ENCODE measurements at regions not wholly inside any gene's neighbourhood (a gene's known extent, or its start where the extent isn't known, plus 50 kb on each side); places are given as distances from the start of the nearest gene placed in this dataset.
"Not testable (repeated sequence)": the region's sequence is repeated elsewhere in the genome, so short reads cannot be mapped to it uniquely, and the experiment has no call there.

GRCh38 chr5:17031659-17032277 lies 95.7 kb upstream of the MYO10 start:
- not testable (repeated sequence) for H3K4me1 ChIP-seq (ENCODE audit: control insufficient read depth, insufficient read depth, low read length); H3K27me3 ChIP-seq (ENCODE audit: control insufficient read depth, insufficient read depth, low read length); H3K9me3 ChIP-seq (ENCODE audit: control insufficient read depth, insufficient read depth, low read length); DNase-seq (ENCODE audit: low read depth in 4 of 6, low spot score in 6 of 6); H3K4me3 ChIP-seq (ENCODE audit: low read depth, low read length); H3K27ac ChIP-seq (ENCODE audit: low read depth, low read length); H3K36me3 ChIP-seq (ENCODE audit: control insufficient read depth, insufficient read depth, low read length)
- WGBS (ENCODE audit: insufficient coverage), result 95% methylated on average over 20 of the region's 24 CpGs

- not testable (repeated sequence) for H3K4me3 ChIP-seq (ENCODE audit: low read depth, low read length); H3K9me3 ChIP-seq (ENCODE audit: control insufficient read depth, insufficient read depth, low read length); H3K27ac ChIP-seq (ENCODE audit: low read depth, low read length); H3K27me3 ChIP-seq (ENCODE audit: control insufficient read depth, insufficient read depth, low read length); DNase-seq (ENCODE audit: low read depth in 4 of 6, low spot score in 6 of 6); H3K4me1 ChIP-seq (ENCODE audit: control insufficient read depth, insufficient read depth, low read length); H3K36me3 ChIP-seq (ENCODE audit: control insufficient read depth, insufficient read depth, low read length)
- 95% methylated on average over 40 of the region's 43 CpGs for WGBS (ENCODE audit: insufficient coverage)
These were observed 96.4 kb upstream of the MYO10 start for GRCh38 chr5:17032314-17032985.

GRCh38 chr5:17034992-17035391 lies 98.9 kb upstream of the MYO10 start:
- DNase-seq (ENCODE audit: low read depth in 4 of 6, low spot score in 6 of 6); H3K4me3 ChIP-seq (ENCODE audit: low read depth, low read length); H3K4me1 ChIP-seq (ENCODE audit: control insufficient read depth, insufficient read depth, low read length); H3K27me3 ChIP-seq (ENCODE audit: control insufficient read depth, insufficient read depth, low read length); H3K36me3 ChIP-seq (ENCODE audit: control insufficient read depth, insufficient read depth, low read length); H3K27ac ChIP-seq (ENCODE audit: low read depth, low read length); H3K9me3 ChIP-seq (ENCODE audit: control insufficient read depth, insufficient read depth, low read length): not testable (repeated sequence)
- WGBS (ENCODE audit: insufficient coverage), result 100% methylated on average over 1 of the region's 2 CpGs

GRCh38 chr5:17037751-17038150 lies 101.7 kb upstream of the MYO10 start:
- Histone ChIP-seq H3K36me3 (ENCODE audit: control insufficient read depth, insufficient read depth, low read length) (no peaks in the 10 kb centered on the region), H3K27me3 (ENCODE audit: control insufficient read depth, insufficient read depth, low read length) (no peaks in the 10 kb centered on the region), H3K27ac (ENCODE audit: low read depth, low read length) (no peak overlapping the region), H3K4me3 (ENCODE audit: low read depth, low read length) (no peak overlapping the region), H3K4me1 (ENCODE audit: control insufficient read depth, insufficient read depth, low read length) (no peaks in the 10 kb centered on the region), H3K9me3 (ENCODE audit: control insufficient read depth, insufficient read depth, low read length) (no peaks in the 10 kb centered on the region)
- DNase-seq (ENCODE audit: low read depth in 4 of 6, low spot score in 6 of 6), result no peak
- 100% methylated on average over 1 of the region's 3 CpGs for WGBS (ENCODE audit: insufficient coverage)

DNA sequence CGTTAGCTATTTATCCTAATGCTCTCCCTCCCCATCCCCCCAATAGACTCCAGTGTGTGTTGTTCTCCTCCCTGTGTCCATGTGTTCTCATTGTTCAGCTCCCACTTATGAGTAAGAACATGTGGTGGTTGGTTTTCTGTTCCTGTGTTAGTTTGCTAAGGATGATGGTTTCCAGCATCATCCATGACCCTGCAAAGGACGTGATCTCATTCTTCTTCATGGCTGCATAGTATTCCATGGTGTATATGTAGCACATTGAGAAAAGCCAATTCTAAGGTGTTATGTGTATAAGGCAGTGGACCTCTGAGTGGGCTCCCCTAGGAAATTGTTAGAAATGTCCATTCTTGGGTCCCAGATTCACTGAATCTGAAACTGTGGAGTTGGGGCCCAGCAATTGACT lies 103.1 kb upstream of the MYO10 start:
- Histone ChIP-seq H3K36me3 (ENCODE audit: control insufficient read depth, insufficient read depth, low read length) (no peaks in the 10 kb centered on the region), H3K27me3 (ENCODE audit: control insufficient read depth, insufficient read depth, low read length) (no peaks in the 10 kb centered on the region), H3K9me3 (ENCODE audit: control insufficient read depth, insufficient read depth, low read length) (no peaks in the 10 kb centered on the region), H3K27ac (ENCODE audit: low read depth, low read length) (no peak overlapping the region), H3K4me1 (ENCODE audit: control insufficient read depth, insufficient read depth, low read length) (no peaks in the 10 kb centered on the region), H3K4me3 (ENCODE audit: low read depth, low read length) (no peak overlapping the region)
- 86% methylated on average over 1 of the region's 2 CpGs for WGBS (ENCODE audit: insufficient coverage)
- DNase-seq (ENCODE audit: low read depth in 4 of 6, low spot score in 6 of 6), result no peak

DNA sequence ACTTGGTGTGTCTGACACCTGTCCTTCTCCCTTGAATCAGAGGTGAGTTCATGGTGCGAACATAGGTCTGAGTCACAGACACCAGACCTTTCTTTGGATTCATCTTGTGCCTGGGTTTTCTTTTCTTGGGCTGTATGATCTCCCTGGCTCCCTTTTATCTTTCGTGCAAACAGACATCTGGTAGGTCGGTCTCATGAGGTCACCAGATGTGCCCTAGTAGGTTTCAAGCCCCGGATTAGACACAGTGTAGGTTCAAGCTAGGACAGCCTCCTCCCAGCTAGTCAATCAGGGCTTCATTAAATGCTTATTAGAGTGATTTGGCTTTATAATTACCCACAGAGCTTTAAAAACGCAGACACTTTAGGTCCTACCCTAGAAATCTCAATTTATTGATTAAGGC lies 106.0 kb upstream of the MYO10 start:
- H3K36me3 ChIP-seq (ENCODE audit: control insufficient read depth, insufficient read depth, low read length), result no peaks in the 10 kb centered on the region
- no peak overlapping the region for H3K27ac ChIP-seq (ENCODE audit: low read depth, low read length)
- H3K4me3 ChIP-seq (ENCODE audit: low read depth, low read length), result no peak overlapping the region
- H3K27me3 ChIP-seq (ENCODE audit: control insufficient read depth, insufficient read depth, low read length), result no peaks in the 10 kb centered on the region
- H3K4me1 ChIP-seq (ENCODE audit: control insufficient read depth, insufficient read depth, low read length), result no peaks in the 10 kb centered on the region
- 75% methylated on average over 1 of the region's 5 CpGs for WGBS (ENCODE audit: insufficient coverage)
- no peak for DNase-seq (ENCODE audit: low read depth in 4 of 6, low spot score in 6 of 6)
- H3K9me3 ChIP-seq (ENCODE audit: control insufficient read depth, insufficient read depth, low read length), result no peaks in the 10 kb centered on the region

DNA sequence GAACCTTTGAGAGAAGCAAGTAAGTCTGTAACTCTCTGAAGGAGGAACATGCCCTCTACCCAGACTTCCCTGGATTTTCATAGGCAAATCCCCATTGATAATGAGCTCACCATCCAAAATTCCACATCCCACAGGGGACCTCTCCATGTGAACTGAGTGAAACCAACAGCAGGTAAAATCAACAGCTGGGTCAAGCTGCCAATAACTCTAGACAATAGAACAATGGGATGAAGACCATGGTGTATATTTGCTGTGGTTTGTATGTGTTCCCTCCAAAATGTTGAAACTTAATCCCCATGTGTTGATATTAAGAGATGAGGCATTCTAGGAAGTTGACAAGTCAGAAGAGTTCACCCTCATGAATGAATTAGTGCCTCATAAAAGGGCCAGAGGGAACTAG lies 110.2 kb upstream of the MYO10 start:
- no peak for DNase-seq (ENCODE audit: low read depth in 4 of 6, low spot score in 6 of 6)
- H3K27ac ChIP-seq (ENCODE audit: low read depth, low read length), result no peak overlapping the region
- no peak overlapping the region for H3K4me3 ChIP-seq (ENCODE audit: low read depth, low read length)
- no peaks in the 10 kb centered on the region for H3K36me3 ChIP-seq (ENCODE audit: control insufficient read depth, insufficient read depth, low read length)
- no peaks in the 10 kb centered on the region for H3K27me3 ChIP-seq (ENCODE audit: control insufficient read depth, insufficient read depth, low read length)
- H3K4me1 ChIP-seq (ENCODE audit: control insufficient read depth, insufficient read depth, low read length), result no peaks in the 10 kb centered on the region
- H3K9me3 ChIP-seq (ENCODE audit: control insufficient read depth, insufficient read depth, low read length), result no peaks in the 10 kb centered on the region

DNA sequence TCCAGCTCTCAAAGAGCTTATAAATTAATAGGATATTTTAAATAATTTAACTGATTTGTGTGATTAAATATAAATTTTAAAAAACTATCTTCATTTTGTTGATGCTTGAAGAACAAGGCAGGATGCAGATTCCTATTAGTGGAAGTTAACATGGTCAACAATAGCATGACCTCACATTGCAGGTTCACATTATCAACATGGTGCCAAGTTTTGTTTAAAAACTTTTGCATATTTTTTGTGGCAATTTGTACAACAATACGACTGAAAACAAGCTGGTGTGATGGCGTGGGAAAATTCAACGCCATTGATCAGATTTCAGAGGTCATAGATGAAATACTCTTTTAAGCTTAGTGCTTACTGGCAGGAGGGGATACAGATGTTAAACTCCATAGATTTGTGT lies 114.1 kb upstream of the MYO10 start:
- Histone ChIP-seq H3K27me3 (ENCODE audit: control insufficient read depth, insufficient read depth, low read length) (no peaks in the 10 kb centered on the region), H3K4me3 (ENCODE audit: low read depth, low read length) (no peak overlapping the region), H3K4me1 (ENCODE audit: control insufficient read depth, insufficient read depth, low read length) (no peaks in the 10 kb centered on the region), H3K9me3 (ENCODE audit: control insufficient read depth, insufficient read depth, low read length) (no peaks in the 10 kb centered on the region), H3K36me3 (ENCODE audit: control insufficient read depth, insufficient read depth, low read length) (no peaks in the 10 kb centered on the region), H3K27ac (ENCODE audit: low read depth, low read length) (no peak overlapping the region)
- 86% methylated on average over 3 of the region's 3 CpGs for WGBS (ENCODE audit: insufficient coverage)
- DNase-seq (ENCODE audit: low read depth in 4 of 6, low spot score in 6 of 6), result no peak

DNA sequence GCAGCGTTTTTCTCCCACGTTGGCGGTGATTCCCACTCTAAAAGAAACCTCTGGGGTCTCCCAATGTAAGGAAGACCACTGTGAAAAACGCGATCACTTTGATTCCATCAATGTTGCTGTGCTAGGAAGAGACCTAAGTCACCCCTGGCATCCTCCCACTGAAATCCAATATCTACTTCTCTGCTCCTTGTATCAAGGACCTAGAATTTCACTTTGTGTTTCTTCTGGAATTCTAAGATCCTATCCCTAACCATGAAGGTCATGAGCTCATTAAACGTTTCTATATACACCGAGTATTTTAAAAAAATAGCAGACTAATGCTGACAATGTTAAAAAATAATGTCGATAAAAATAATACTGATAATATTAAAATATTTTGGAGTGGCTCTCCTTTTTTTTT lies 118.8 kb upstream of the MYO10 start:
- H3K27me3 ChIP-seq (ENCODE audit: control insufficient read depth, insufficient read depth, low read length), result no peaks in the 10 kb centered on the region
- no peaks in the 10 kb centered on the region for H3K36me3 ChIP-seq (ENCODE audit: control insufficient read depth, insufficient read depth, low read length)
- H3K27ac ChIP-seq (ENCODE audit: low read depth, low read length), result no peak overlapping the region
- no peak overlapping the region for H3K4me3 ChIP-seq (ENCODE audit: low read depth, low read length)
- H3K9me3 ChIP-seq (ENCODE audit: control insufficient read depth, insufficient read depth, low read length), result no peaks in the 10 kb centered on the region
- DNase-seq (ENCODE audit: low read depth in 4 of 6, low spot score in 6 of 6), result no peak
- 92% methylated on average over 5 of the region's 8 CpGs for WGBS (ENCODE audit: insufficient coverage)
- H3K4me1 ChIP-seq (ENCODE audit: control insufficient read depth, insufficient read depth, low read length), result peaks cover 5% of the 10 kb centered on the region

GRCh38 chr5:17056141-17056631 lies 120.1 kb upstream of the MYO10 start:
- DNase-seq (ENCODE audit: low read depth in 4 of 6, low spot score in 6 of 6), result peak in 3 of 6 donors; percentile 11 to 95 (median 12)
- 57% methylated on average over 6 of the region's 7 CpGs for WGBS (ENCODE audit: insufficient coverage)
- no peak overlapping the region for H3K4me3 ChIP-seq (ENCODE audit: low read depth, low read length)
- no peak overlapping the region for H3K27ac ChIP-seq (ENCODE audit: low read depth, low read length)
- H3K9me3 ChIP-seq (ENCODE audit: control insufficient read depth, insufficient read depth, low read length), result no peaks in the 10 kb centered on the region
- H3K27me3 ChIP-seq (ENCODE audit: control insufficient read depth, insufficient read depth, low read length), result no peaks in the 10 kb centered on the region
- H3K4me1 ChIP-seq (ENCODE audit: control insufficient read depth, insufficient read depth, low read length), result peaks cover 5% of the 10 kb centered on the region
- no peaks in the 10 kb centered on the region for H3K36me3 ChIP-seq (ENCODE audit: control insufficient read depth, insufficient read depth, low read length)

Data from spinal cord (tissue), 9 donors.